ENCODE measurements at regions not wholly inside any gene's neighbourhood (a gene's known extent, or its start where the extent isn't known, plus 50 kb on each side); places are given as distances from the start of the nearest gene placed in this dataset.

GRCh38 chr3:11929531-11929930, 74.7 kb upstream of the SYN2 start:
- no peaks in the 10 kb centered on the region for H3K4me1 ChIP-seq (ENCODE audit: control insufficient read depth in 2 of 2, insufficient read depth in 2 of 2, low read length in 2 of 2)
- H3K9me3 ChIP-seq (ENCODE audit: control extremely low read depth in 1 of 3, control insufficient read depth in 2 of 3, insufficient read depth in 1 of 3, low read length in 2 of 3) = peaks cover 0 to 4% (median 0%) of the 10 kb centered on the region in 3 donors
- no peaks in the 10 kb centered on the region for H3K36me3 ChIP-seq (replicated peaks in 1 of 2; ENCODE audit: control extremely low read depth in 1 of 2, control insufficient read depth in 1 of 2, extremely low read depth in 1 of 2, insufficient read depth in 2 of 2, low read length in 1 of 2)
- intact Hi-C loops (cut with micrococcal nuclease) = no loop called here
- H3K27me3 Mint-ChIP-seq = peaks cover 12% of the 10 kb centered on the region
- no peak overlapping the region for H2AFZ ChIP-seq (ENCODE audit: insufficient read depth, low read depth, low read length, poor library complexity, severe bottlenecking)
- H3K4me2 ChIP-seq (replicated peaks; ENCODE audit: low read depth, low read length, poor library complexity, severe bottlenecking) = no peak overlapping the region
- H3K4me1 Mint-ChIP-seq = no peaks in the 10 kb centered on the region
- no peak overlapping the region for H3K27ac Mint-ChIP-seq
- TF ChIP-seq EZH2 (IDR thresholded peaks at IDR 0.05; ENCODE audit: borderline replicate concordance, insufficient read depth, low read depth, low read length, poor library complexity, severe bottlenecking) = no peak
- TF ChIP-seq, protein P1, sequence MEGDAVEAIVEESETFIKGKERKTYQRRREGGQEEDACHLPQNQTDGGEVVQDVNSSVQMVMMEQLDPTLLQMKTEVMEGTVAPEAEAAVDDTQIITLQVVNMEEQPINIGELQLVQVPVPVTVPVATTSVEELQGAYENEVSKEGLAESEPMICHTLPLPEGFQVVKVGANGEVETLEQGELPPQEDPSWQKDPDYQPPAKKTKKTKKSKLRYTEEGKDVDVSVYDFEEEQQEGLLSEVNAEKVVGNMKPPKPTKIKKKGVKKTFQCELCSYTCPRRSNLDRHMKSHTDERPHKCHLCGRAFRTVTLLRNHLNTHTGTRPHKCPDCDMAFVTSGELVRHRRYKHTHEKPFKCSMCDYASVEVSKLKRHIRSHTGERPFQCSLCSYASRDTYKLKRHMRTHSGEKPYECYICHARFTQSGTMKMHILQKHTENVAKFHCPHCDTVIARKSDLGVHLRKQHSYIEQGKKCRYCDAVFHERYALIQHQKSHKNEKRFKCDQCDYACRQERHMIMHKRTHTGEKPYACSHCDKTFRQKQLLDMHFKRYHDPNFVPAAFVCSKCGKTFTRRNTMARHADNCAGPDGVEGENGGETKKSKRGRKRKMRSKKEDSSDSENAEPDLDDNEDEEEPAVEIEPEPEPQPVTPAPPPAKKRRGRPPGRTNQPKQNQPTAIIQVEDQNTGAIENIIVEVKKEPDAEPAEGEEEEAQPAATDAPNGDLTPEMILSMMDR (IDR thresholded peaks at IDR 0.05) = no peak
- ChIA-PET POLR2A (no interaction called here), CTCF (no interaction called here)
- no peaks in the 10 kb centered on the region for H3K9me3 Mint-ChIP-seq (ENCODE audit: insufficient read depth)
- no peaks in the 10 kb centered on the region for H3K79me2 ChIP-seq (ENCODE audit: control insufficient read depth, insufficient read depth, low read length)
- H3K27me3 ChIP-seq (replicated peaks in 1 of 4; ENCODE audit: control extremely low read depth in 1 of 4, control insufficient read depth in 3 of 4, insufficient read depth in 4 of 4, low read length in 3 of 4) = peaks cover 0 to 4% (median 0%) of the 10 kb centered on the region in 4 experiments
- H3K4me3 ChIP-seq (ENCODE audit: control extremely low read depth in 1 of 5, extremely low read depth in 1 of 5, insufficient read depth in 1 of 5, low read depth in 2 of 5, low read length in 4 of 5) = no peak overlapping the region
- no peak overlapping the region for H3K4me3 Mint-ChIP-seq
- no peak overlapping the region for H3K27ac ChIP-seq (ENCODE audit: low read length in 2 of 2)
- no peaks in the 10 kb centered on the region for H4K20me1 ChIP-seq (ENCODE audit: control insufficient read depth, insufficient read depth, low read length, poor library complexity, severe bottlenecking)
- DNase-seq = no peak
- no peak overlapping the region for H3K9ac ChIP-seq (ENCODE audit: low read length)
- WGBS (ENCODE audit: insufficient coverage) = 87% methylated on average over 3 of the region's 4 CpGs
- ATAC-seq (ENCODE audit: low read depth) = no peak

GRCh38 chr3:11930084-11930483, 74.1 kb upstream of the SYN2 start:
- Histone ChIP-seq H3K79me2 (ENCODE audit: control insufficient read depth, insufficient read depth, low read length) (no peaks in the 10 kb centered on the region), H4K20me1 (ENCODE audit: control insufficient read depth, insufficient read depth, low read length, poor library complexity, severe bottlenecking) (no peaks in the 10 kb centered on the region), H3K27me3 (replicated peaks in 1 of 4; ENCODE audit: control extremely low read depth in 1 of 4, control insufficient read depth in 3 of 4, insufficient read depth in 4 of 4, low read length in 3 of 4) (peaks cover 0 to 4% (median 0%) of the 10 kb centered on the region in 4 experiments), H2AFZ (ENCODE audit: insufficient read depth, low read depth, low read length, poor library complexity, severe bottlenecking) (no peak overlapping the region), H3K4me3 (ENCODE audit: control extremely low read depth in 1 of 5, extremely low read depth in 1 of 5, insufficient read depth in 1 of 5, low read depth in 2 of 5, low read length in 4 of 5) (no peak overlapping the region), H3K4me1 (ENCODE audit: control insufficient read depth in 2 of 2, insufficient read depth in 2 of 2, low read length in 2 of 2) (no peaks in the 10 kb centered on the region), H3K27ac (ENCODE audit: low read length in 2 of 2) (no peak overlapping the region), H3K4me2 (replicated peaks; ENCODE audit: low read depth, low read length, poor library complexity, severe bottlenecking) (no peak overlapping the region), H3K9me3 (ENCODE audit: control extremely low read depth in 1 of 3, control insufficient read depth in 2 of 3, insufficient read depth in 1 of 3, low read length in 2 of 3) (peaks cover 0 to 4% (median 0%) of the 10 kb centered on the region in 3 donors), H3K36me3 (replicated peaks in 1 of 2; ENCODE audit: control extremely low read depth in 1 of 2, control insufficient read depth in 1 of 2, extremely low read depth in 1 of 2, insufficient read depth in 2 of 2, low read length in 1 of 2) (no peaks in the 10 kb centered on the region), H3K9ac (ENCODE audit: low read length) (no peak overlapping the region)
- TF ChIP-seq EZH2 (IDR thresholded peaks at IDR 0.05; ENCODE audit: borderline replicate concordance, insufficient read depth, low read depth, low read length, poor library complexity, severe bottlenecking) = no peak
- TF ChIP-seq, protein P1 (IDR thresholded peaks at IDR 0.05) = no peak
- ATAC-seq (ENCODE audit: low read depth) (no peak), DNase-seq (no peak)
- 92% methylated on average over 9 of the region's 10 CpGs for WGBS (ENCODE audit: insufficient coverage)
- no peak overlapping the region for H3K4me3 Mint-ChIP-seq
- no peak overlapping the region for H3K27ac Mint-ChIP-seq
- intact Hi-C loops (cut with micrococcal nuclease) = no loop called here
- ChIA-PET CTCF (no interaction called here), POLR2A (no interaction called here)
- peaks cover 12% of the 10 kb centered on the region for H3K27me3 Mint-ChIP-seq
- no peaks in the 10 kb centered on the region for H3K4me1 Mint-ChIP-seq
- no peaks in the 10 kb centered on the region for H3K9me3 Mint-ChIP-seq (ENCODE audit: insufficient read depth)

Data from B cell (primary cell).